Gastrocnemius medialis (tissue), 4 donors: ENCODE measurements at regions not wholly inside any gene's neighbourhood (a gene's known extent, or its start where the extent isn't known, plus 50 kb on each side); places are given as distances from the start of the nearest gene placed in this dataset.
"Not testable (repeated sequence)": the region's sequence is repeated elsewhere in the genome, so short reads cannot be mapped to it uniquely, and the experiment has no call there.

ENCODE experiments used
- ATAC-seq, 2 donors: fragments of 150-250 bp; one replicate each; pipeline ENCODE4 v1.9.1; 2016
- DNase-seq, 2 donors: peaks; one replicate each; pipeline ENCODE4 v3.0.0-alpha.2; 2019
- H3K27ac ChIP-seq, 4 donors: fragments of 200-600 bp; sonication (generic); 1 replicate in 1 of 4; 2 replicates in 3 of 4; pipeline ENCODE4 v1.5.1; 2016 to 2018; ENCODE audit warnings: mild to moderate bottlenecking in 2 of 4, moderate library complexity in 1 of 4
- H3K27me3 ChIP-seq, 3 donors: fragments of 200-600 bp; sonication (generic) in 2 of 3; 1 replicate in 1 of 3; 2 replicates in 2 of 3; pipeline versions ENCODE4 v1.5.1 to v1.6.0; 2016 to 2019; ENCODE audit warnings: mild to moderate bottlenecking in 1 of 3, moderate library complexity in 1 of 3
- H3K36me3 ChIP-seq, 2 donors: fragments of 200-600 bp; sonication (generic) in 1 of 2; one replicate each; pipeline ENCODE4 v1.5.1; 2017 to 2018
- H3K4me1 ChIP-seq, 2 donors: fragments of 200-600 bp; sonication (generic) in 1 of 2; one replicate each; pipeline ENCODE4 v1.5.1; 2016 to 2017; ENCODE audit warnings: mild to moderate bottlenecking in 2 of 2
- H3K4me3 ChIP-seq, 4 donors: fragments of 200-600 bp; sonication (generic) in 3 of 4; 1 replicate in 1 of 4; 2 replicates in 3 of 4; pipeline ENCODE4 v1.5.1; 2016 to 2019; ENCODE audit warnings: mild to moderate bottlenecking in 2 of 4
- H3K9me3 ChIP-seq, 3 donors: fragments of 200-600 bp; sonication (generic) in 2 of 3; 1 replicate in 1 of 3; 2 replicates in 2 of 3; pipeline ENCODE4 v1.5.1; 2016 to 2019
- POLR2A ChIP-seq, 2 donors: fragments of 450-650 bp; IDR thresholded peaks; one replicate each; pipeline ENCODE4 v1.6.1; 2017; ENCODE audit warnings: antibody characterized with exemption in 2 of 2, mild to moderate bottlenecking in 2 of 2, moderate library complexity in 2 of 2
- in situ Hi-C, 4 donors: fragments of 200-750 bp; cut with MboI; loops; one replicate each; pipeline versions ENCODE4 v1.15.0 to v1.8.0; 2017; ENCODE audit warnings: low sequenced_read_pairs in 4 of 4
- intact Hi-C: fragments of 100-400 bp; cut with DNase I; formaldehyde crosslinking; loops from one replicate; pipeline ENCODE4 v1.15.1; 2023; ENCODE audit warnings: low total_unique reads
- TF ChIP-seq, protein P1 (sequence below), 5 experiments: fragments of 450-650 bp in 3 of 5; fragments of 200-600 bp in 2 of 5; sonication (generic) in 2 of 5; IDR thresholded peaks in 4 of 5; conservative IDR thresholded peaks in 1 of 5; 1 replicate in 4 of 5; 2 replicates in 1 of 5; pipeline ENCODE4 v1.5.1; 2016 to 2019; ENCODE audit warnings: antibody characterized with exemption in 5 of 5, mild to moderate bottlenecking in 3 of 5, moderate library complexity in 3 of 5

DNA sequence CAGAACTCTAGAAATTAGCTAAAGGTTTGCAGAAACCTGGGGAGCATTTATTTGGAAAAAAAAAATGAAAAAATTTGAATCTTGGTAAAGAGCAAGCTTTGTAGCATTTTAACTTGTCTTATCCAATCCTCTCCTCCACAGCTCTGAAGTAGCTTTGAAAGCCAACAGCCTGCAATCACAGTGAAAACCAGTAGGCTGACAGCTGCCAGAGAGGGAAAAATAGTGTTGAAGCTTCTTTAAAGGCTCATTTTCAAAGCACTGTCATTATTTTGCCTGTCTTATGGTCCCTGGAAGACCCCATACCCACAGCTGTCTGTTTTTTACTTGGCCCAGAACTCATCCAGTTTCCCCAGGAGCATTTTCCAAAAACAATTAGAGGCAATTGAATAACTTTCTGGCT, 230.8 kb upstream of the EDNRA start:
- ATAC-seq (no peak), DNase-seq (no peak)
- no peaks in the 10 kb centered on the region for H3K4me1 ChIP-seq
- in situ Hi-C loops, result no loop called here
- no peak overlapping the region for H3K4me3 ChIP-seq
- no peaks in the 10 kb centered on the region for H3K27me3 ChIP-seq
- H3K9me3 ChIP-seq, result no peaks in the 10 kb centered on the region
- H3K36me3 ChIP-seq, result no peaks in the 10 kb centered on the region
- no peak overlapping the region for H3K27ac ChIP-seq
- TF ChIP-seq POLR2A (IDR thresholded peaks at IDR 0.05), result no peak
- TF ChIP-seq, protein P1, sequence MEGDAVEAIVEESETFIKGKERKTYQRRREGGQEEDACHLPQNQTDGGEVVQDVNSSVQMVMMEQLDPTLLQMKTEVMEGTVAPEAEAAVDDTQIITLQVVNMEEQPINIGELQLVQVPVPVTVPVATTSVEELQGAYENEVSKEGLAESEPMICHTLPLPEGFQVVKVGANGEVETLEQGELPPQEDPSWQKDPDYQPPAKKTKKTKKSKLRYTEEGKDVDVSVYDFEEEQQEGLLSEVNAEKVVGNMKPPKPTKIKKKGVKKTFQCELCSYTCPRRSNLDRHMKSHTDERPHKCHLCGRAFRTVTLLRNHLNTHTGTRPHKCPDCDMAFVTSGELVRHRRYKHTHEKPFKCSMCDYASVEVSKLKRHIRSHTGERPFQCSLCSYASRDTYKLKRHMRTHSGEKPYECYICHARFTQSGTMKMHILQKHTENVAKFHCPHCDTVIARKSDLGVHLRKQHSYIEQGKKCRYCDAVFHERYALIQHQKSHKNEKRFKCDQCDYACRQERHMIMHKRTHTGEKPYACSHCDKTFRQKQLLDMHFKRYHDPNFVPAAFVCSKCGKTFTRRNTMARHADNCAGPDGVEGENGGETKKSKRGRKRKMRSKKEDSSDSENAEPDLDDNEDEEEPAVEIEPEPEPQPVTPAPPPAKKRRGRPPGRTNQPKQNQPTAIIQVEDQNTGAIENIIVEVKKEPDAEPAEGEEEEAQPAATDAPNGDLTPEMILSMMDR (IDR thresholded peaks at IDR 0.05 in 4 of 5, conservative IDR thresholded peaks at IDR 0.05 in 1 of 5), result no peak
- intact Hi-C loops, result no loop called here

DNA sequence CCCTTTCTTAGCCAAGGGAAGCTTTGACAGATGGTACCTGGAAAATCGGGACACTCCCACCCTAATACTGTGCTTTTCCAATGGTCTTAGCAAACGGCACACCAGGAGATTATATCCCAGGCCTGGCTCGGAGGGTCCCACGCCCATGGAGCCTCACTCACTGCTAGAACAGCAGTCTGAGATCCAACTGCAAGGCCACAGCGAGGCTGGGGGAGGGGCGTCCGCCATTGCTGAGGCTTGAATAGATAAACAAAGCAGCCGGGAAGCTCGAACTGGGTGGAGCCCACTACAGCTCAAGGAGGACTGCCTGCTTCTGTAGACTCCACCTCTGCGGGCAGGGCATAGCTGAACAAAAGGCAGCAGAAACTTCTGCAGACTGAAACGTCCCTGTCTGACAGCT, 225.6 kb upstream of the EDNRA start:
- in situ Hi-C loops, H3K4me1 ChIP-seq, DNase-seq, H3K36me3 ChIP-seq, H3K4me3 ChIP-seq, ATAC-seq, H3K27me3 ChIP-seq, H3K27ac ChIP-seq, H3K9me3 ChIP-seq, intact Hi-C loops: not testable (repeated sequence)

DNA sequence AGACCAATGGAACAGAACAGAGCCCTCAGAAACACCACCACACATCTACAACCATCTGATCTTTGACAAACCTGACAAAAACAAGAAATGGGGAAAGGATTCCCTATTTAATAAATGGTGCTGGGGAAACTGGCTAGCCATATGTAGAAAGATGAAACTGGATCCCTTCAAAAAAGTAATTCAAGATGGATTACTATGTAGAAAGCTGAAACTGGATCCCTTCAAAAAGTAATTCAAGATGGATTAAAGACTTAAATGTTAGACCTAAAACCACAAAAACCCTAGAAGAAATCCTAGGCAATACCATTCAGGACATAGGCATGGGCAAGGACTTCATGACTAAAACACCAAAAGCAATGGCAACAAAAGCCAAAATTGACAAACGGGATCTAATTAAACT, 221.6 kb upstream of the EDNRA start:
- H3K27ac ChIP-seq, ATAC-seq, H3K4me1 ChIP-seq, intact Hi-C loops, in situ Hi-C loops, H3K4me3 ChIP-seq, H3K36me3 ChIP-seq, H3K9me3 ChIP-seq, H3K27me3 ChIP-seq, DNase-seq: not testable (repeated sequence)

DNA sequence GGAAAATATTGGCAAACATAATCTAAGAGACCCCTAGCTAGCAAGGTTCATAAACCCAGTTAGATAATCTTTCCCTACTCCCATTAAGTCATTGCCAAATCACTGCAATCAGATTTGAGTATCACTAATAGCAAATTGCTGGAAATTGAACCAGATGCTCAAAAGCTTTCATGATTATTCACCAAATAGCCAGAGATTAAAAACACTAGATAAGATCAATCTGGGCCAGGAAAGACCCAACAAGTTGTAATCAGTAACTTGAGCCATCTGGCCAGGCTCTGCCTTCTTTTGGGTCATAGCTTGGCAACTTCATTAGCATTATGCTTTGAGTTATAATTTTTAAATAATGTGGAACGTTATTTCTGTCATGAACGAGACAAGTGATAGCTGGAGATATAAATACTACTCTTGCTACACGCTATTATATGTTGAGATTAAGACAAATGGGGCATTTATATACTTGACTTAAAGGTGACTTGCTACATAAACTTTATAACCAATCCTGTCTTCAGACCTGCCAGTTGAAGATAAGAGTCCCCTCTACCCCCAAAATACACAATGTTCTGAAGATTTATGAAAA, 196.6 kb upstream of the EDNRA start:
- TF ChIP-seq, protein P1 (IDR thresholded peaks at IDR 0.05 in 4 of 5, conservative IDR thresholded peaks at IDR 0.05 in 1 of 5), result no peak
- no peak for TF ChIP-seq POLR2A (IDR thresholded peaks at IDR 0.05)
- ATAC-seq, result no peak
- Histone ChIP-seq H3K4me1 (no peaks in the 10 kb centered on the region), H3K27ac (no peak overlapping the region), H3K27me3 (no peaks in the 10 kb centered on the region), H3K4me3 (no peak overlapping the region), H3K9me3 (no peaks in the 10 kb centered on the region), H3K36me3 (no peaks in the 10 kb centered on the region)
- in situ Hi-C loops, result no loop called here
- no peak for DNase-seq
- intact Hi-C loops, result no loop called here

DNA sequence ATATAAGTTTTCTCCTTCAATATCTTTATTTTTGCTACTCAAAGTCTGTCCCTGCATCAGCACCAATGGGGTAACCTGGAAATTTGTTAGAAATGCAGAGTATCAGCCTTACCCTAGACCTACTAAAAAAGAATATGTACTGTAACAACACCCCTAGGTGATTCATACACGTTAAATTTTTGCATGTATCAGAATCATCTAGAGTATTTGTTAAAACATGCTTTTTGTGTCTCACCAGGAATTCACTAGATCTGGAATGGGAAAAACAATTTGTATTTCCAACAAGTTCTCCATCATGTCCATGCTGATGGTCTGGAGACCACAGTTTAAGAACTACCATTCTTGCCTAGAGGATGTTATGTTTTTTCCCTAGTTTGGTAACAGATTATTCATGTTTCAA, 196.0 kb upstream of the EDNRA start:
- in situ Hi-C loops (no loop called here), intact Hi-C loops (no loop called here)
- TF ChIP-seq POLR2A (IDR thresholded peaks at IDR 0.05), result no peak
- TF ChIP-seq, protein P1 (IDR thresholded peaks at IDR 0.05 in 4 of 5, conservative IDR thresholded peaks at IDR 0.05 in 1 of 5), result no peak
- H3K36me3 ChIP-seq, result no peaks in the 10 kb centered on the region
- H3K4me1 ChIP-seq, result no peaks in the 10 kb centered on the region
- ATAC-seq (no peak), DNase-seq (no peak)
- H3K4me3 ChIP-seq, result no peak overlapping the region
- no peaks in the 10 kb centered on the region for H3K9me3 ChIP-seq
- no peaks in the 10 kb centered on the region for H3K27me3 ChIP-seq
- no peak overlapping the region for H3K27ac ChIP-seq

DNA sequence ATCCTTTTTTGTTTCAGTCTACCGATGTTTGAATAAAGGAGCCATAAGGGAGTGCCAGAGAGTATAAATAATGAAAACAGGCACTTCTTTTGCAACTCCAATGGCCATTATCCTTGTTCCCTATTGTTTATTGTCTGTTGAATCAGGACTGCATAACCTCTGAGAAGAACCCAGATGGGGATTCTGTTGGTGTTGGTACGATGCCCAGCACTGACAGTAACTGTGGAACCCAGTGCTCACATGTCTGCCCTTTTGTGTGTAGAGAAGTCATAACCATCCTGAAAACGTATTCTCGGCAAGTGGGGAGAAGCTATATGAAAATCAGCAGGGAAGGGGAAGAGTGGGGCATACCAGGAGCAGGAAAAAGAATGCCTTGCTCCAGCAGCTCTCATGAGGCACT, 195.1 kb upstream of the EDNRA start:
- Histone ChIP-seq H3K36me3 (no peaks in the 10 kb centered on the region), H3K9me3 (no peaks in the 10 kb centered on the region), H3K4me3 (no peak overlapping the region), H3K4me1 (no peaks in the 10 kb centered on the region), H3K27ac (no peak overlapping the region), H3K27me3 (no peaks in the 10 kb centered on the region)
- TF ChIP-seq, protein P1 (IDR thresholded peaks at IDR 0.05 in 4 of 5, conservative IDR thresholded peaks at IDR 0.05 in 1 of 5), result no peak
- TF ChIP-seq POLR2A (IDR thresholded peaks at IDR 0.05), result no peak
- in situ Hi-C loops (no loop called here), intact Hi-C loops (no loop called here)
- DNase-seq, result no peak
- ATAC-seq, result no peak
